ENCODE measurements at regions not wholly inside any gene's neighbourhood (a gene's known extent, or its start where the extent isn't known, plus 50 kb on each side); places are given as distances from the start of the nearest gene placed in this dataset.

DNA sequence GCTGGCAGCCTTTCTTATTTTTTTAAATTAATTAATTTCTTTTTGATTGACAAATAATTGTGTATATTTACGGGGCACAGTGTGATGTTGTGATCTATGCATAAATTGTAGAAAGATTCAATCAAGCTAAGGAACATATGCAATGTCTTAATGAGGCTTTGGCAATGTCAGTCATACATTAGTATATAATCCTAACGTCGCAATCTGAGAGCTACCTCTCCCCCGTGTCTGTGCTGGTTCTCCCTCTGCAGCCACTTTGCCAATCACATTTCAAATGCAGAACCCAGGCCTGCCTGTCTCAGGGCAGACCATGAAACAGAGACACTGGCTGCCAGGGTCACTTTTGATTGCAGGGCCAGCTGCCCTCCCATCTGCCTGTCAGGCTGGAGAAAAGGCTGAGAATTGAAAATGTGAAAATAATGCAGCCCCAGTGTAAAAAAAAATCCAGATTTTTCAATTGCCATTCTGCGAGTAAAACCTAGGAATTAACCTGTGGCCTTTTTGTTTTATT, 56.3 kb downstream of the SLC24A2 start:
- Mint-ChIP-seq H3K27me3 (ENCODE audit: low read depth) (no peaks in the 10 kb centered on the region), H3K4me1 (no peaks in the 10 kb centered on the region), H3K4me3 (no peak overlapping the region), H3K9me3 (no peaks in the 10 kb centered on the region), H3K27ac (no peak overlapping the region), H3K36me3 (ENCODE audit: low read depth) (no peaks in the 10 kb centered on the region)
- TF ChIP-seq, protein P1, sequence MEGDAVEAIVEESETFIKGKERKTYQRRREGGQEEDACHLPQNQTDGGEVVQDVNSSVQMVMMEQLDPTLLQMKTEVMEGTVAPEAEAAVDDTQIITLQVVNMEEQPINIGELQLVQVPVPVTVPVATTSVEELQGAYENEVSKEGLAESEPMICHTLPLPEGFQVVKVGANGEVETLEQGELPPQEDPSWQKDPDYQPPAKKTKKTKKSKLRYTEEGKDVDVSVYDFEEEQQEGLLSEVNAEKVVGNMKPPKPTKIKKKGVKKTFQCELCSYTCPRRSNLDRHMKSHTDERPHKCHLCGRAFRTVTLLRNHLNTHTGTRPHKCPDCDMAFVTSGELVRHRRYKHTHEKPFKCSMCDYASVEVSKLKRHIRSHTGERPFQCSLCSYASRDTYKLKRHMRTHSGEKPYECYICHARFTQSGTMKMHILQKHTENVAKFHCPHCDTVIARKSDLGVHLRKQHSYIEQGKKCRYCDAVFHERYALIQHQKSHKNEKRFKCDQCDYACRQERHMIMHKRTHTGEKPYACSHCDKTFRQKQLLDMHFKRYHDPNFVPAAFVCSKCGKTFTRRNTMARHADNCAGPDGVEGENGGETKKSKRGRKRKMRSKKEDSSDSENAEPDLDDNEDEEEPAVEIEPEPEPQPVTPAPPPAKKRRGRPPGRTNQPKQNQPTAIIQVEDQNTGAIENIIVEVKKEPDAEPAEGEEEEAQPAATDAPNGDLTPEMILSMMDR (IDR thresholded peaks at IDR 0.05; ENCODE audit: unreplicated experiment in 3 of 3) = no peak

DNA sequence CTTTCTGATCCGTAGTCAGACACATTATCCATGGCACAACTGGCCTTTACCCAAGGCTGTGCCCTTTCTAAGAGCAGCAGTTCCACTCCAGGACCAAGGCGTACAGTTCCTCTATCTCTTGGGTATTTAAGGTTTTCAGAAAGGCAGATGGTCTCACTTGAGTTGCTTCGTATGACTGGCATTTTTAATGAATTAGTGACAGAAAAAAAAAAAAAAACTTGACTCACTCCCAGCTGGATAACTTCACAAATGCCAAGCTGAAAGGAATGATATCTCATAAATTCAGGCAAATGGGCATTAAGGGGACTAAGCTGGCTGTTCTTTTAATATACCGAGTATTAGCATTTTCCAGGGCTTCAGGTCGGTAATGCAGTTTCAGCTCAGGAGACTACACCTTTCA, 60.7 kb downstream of the SLC24A2 start:
- TF ChIP-seq, protein P1 (IDR thresholded peaks at IDR 0.05; ENCODE audit: unreplicated experiment in 3 of 3) = no peak
- H3K27me3 Mint-ChIP-seq (ENCODE audit: low read depth) = no peaks in the 10 kb centered on the region
- H3K4me1 Mint-ChIP-seq = no peaks in the 10 kb centered on the region
- H3K4me3 Mint-ChIP-seq = no peak overlapping the region
- no peaks in the 10 kb centered on the region for H3K9me3 Mint-ChIP-seq
- no peaks in the 10 kb centered on the region for H3K36me3 Mint-ChIP-seq (ENCODE audit: low read depth)
- H3K27ac Mint-ChIP-seq = no peak overlapping the region

DNA sequence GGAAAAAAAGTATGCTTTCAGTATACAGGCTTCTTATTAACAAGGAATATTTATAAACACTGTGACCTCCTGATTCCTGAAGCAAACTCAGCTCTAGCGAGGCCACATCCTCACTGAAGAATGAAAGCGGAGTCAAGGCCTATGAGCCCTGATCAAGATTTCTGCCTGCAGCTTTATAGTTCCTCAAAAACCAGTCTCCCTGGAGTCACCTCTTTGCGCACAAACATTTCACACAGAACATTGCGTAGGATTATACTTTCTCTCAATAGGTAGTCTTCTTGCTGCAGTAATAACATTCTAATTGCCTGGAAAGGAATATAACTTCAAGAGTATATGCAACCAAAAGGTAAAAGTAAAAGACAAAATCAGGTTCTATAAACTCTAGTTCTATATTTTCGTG, 62.9 kb downstream of the SLC24A2 start:
- no peaks in the 10 kb centered on the region for H3K27me3 Mint-ChIP-seq (ENCODE audit: low read depth)
- H3K36me3 Mint-ChIP-seq (ENCODE audit: low read depth) = no peaks in the 10 kb centered on the region
- H3K27ac Mint-ChIP-seq = no peak overlapping the region
- TF ChIP-seq, protein P1 (IDR thresholded peaks at IDR 0.05; ENCODE audit: unreplicated experiment in 3 of 3) = no peak
- no peaks in the 10 kb centered on the region for H3K9me3 Mint-ChIP-seq
- no peak overlapping the region for H3K4me3 Mint-ChIP-seq
- no peaks in the 10 kb centered on the region for H3K4me1 Mint-ChIP-seq

DNA sequence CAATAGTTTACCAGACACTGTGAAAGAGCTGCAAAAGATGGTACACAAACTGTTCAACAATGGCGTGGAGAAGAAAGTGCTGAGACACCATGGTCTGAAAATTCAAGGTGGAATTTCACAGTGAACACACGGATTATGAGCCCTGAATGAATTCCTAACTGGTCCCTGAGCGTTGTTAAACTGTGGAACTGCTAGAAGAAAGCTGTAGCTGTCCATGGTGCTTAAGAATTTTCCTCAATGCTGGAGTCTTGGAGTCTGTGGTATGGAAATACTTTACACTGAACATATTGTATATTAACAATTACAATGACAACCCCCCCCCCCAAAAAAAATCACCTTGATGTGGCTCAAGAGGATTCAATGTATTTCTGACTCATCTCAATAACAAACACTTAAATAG, 68.5 kb downstream of the SLC24A2 start:
- no peak overlapping the region for H3K27ac Mint-ChIP-seq
- no peaks in the 10 kb centered on the region for H3K27me3 Mint-ChIP-seq (ENCODE audit: low read depth)
- no peak overlapping the region for H3K4me3 Mint-ChIP-seq
- no peaks in the 10 kb centered on the region for H3K9me3 Mint-ChIP-seq
- TF ChIP-seq, protein P1 (IDR thresholded peaks at IDR 0.05; ENCODE audit: unreplicated experiment in 3 of 3) = no peak
- H3K4me1 Mint-ChIP-seq = no peaks in the 10 kb centered on the region
- H3K36me3 Mint-ChIP-seq (ENCODE audit: low read depth) = no peaks in the 10 kb centered on the region

DNA sequence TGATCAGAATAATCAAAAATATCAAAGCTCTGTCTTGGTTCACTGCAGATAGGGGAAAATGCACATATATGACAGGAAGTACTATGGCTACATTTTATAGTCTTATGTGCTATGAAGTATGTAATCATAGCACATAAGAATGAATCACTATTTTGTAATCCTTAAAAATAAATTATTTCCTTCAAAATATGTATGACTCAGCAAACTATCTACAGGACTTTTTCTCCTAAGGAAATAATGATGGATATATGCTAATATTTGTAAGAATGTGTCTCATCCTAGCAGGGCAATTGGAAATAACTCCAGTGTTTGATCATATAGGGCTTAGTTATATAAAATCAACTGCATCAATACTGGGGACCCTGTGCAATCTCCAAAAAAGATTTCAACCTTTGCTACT, 85.1 kb downstream of the SLC24A2 start:
- H3K9me3 Mint-ChIP-seq = no peaks in the 10 kb centered on the region
- no peak overlapping the region for H3K27ac Mint-ChIP-seq
- no peaks in the 10 kb centered on the region for H3K36me3 Mint-ChIP-seq (ENCODE audit: low read depth)

DNA sequence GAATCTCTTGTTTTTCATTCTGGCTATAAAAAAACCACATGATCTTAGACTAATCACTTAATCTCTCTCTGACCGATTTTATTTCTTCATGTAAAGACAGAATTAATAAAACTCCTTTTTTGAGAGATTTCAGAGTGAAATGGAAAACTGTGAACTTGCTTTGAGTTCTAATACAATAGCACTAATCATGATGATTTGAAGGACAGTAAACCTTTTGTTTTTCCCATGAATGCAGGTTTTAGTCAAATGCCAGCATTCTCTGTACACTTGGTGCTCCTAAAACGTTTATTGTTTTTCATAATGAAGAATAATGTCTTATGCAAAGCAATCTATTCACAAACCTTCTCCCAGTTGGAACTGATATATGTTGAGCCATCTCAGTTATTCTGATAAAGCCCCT, 86.8 kb downstream of the SLC24A2 start:
- H3K4me3 Mint-ChIP-seq = no peak overlapping the region
- no peaks in the 10 kb centered on the region for H3K4me1 Mint-ChIP-seq
- H3K27me3 Mint-ChIP-seq (ENCODE audit: low read depth) = no peaks in the 10 kb centered on the region
- TF ChIP-seq, protein P1 (IDR thresholded peaks at IDR 0.05; ENCODE audit: unreplicated experiment in 3 of 3) = no peak
- H3K36me3 Mint-ChIP-seq (ENCODE audit: low read depth) = no peaks in the 10 kb centered on the region
- no peaks in the 10 kb centered on the region for H3K9me3 Mint-ChIP-seq
- H3K27ac Mint-ChIP-seq = no peak overlapping the region

More for the DNA sequence above, 85.1 kb downstream of the SLC24A2 start:
- Mint-ChIP-seq H3K4me3 (no peak overlapping the region), H3K27me3 (ENCODE audit: low read depth) (no peaks in the 10 kb centered on the region), H3K4me1 (no peaks in the 10 kb centered on the region)
- TF ChIP-seq, protein P1 (IDR thresholded peaks at IDR 0.05; ENCODE audit: unreplicated experiment in 3 of 3) = no peak

All from nephron (organoid).